ENCODE measurements at regions not wholly inside any gene's neighbourhood (a gene's known extent, or its start where the extent isn't known, plus 50 kb on each side); places are given as distances from the start of the nearest gene placed in this dataset.

DNA sequence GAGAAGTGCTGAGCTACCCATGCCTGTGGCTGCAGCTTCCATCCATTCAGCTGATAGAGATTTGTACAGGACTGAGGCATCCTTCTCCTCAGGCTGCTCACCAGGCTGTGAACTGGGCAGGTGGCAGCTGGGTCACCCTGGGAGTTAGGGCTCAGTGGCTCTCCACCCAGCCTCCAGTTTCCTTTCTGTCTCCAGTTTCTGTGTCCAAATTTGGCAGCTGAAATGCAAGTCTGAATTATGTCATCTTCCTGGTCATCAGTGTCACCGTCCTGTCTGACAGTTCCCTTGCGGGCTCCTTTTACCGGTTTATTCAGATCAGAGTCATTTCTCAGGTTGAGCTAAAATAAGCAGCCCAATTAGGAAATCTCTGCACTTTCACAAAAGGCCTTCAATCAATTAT, 93.3 kb downstream of the EDN1 start:
- Histone ChIP-seq H3K36me3 (ENCODE audit: insufficient read depth, low read length) (no peaks in the 10 kb centered on the region), H3K79me2 (ENCODE audit: control insufficient read depth, insufficient read depth, low read length, unreplicated experiment) (no peaks in the 10 kb centered on the region), H3K4me3 (ENCODE audit: low read depth, low read length) (no peak overlapping the region), H3K4me1 (ENCODE audit: control insufficient read depth, insufficient read depth, low read length, unreplicated experiment) (peaks cover 6% of the 10 kb centered on the region), H2AFZ (ENCODE audit: low read length, unreplicated experiment) (no peak overlapping the region), H3K27ac (ENCODE audit: low read depth, low read length) (no peak overlapping the region), H3K27me3 (ENCODE audit: insufficient read depth, low read length) (no peaks in the 10 kb centered on the region)

- H2AFZ ChIP-seq (ENCODE audit: low read length, unreplicated experiment) = no peak overlapping the region
- H3K79me2 ChIP-seq (ENCODE audit: control insufficient read depth, insufficient read depth, low read length, unreplicated experiment) = no peaks in the 10 kb centered on the region
Measured at GRCh38 chr6:12384357-12384912, 94.3 kb downstream of the EDN1 start.

DNA sequence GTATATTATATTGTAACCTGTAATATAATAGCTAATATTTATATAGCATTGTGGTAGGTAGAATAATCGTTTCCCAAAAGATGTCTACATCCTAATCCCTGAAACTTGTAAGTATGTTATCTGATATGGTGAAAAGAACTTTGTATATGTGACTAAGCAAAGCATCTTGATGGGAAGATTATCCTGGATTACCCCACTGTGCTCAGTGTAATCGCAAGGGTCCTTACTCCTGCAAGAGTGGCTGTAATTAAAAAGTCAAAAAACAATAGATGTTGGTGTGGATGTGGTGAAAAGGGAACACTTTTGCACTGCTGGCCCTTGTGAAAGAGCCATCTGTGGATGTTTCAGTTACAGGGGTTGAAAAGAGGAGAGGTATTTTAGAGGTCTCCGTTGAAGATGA, 95.2 kb downstream of the EDN1 start:
- H3K79me2 ChIP-seq (ENCODE audit: control insufficient read depth, insufficient read depth, low read length, unreplicated experiment) = no peaks in the 10 kb centered on the region
- H2AFZ ChIP-seq (ENCODE audit: low read length, unreplicated experiment) = no peak overlapping the region
- no peak overlapping the region for H3K27ac ChIP-seq (ENCODE audit: low read depth, low read length)
- no peaks in the 10 kb centered on the region for H3K36me3 ChIP-seq (ENCODE audit: insufficient read depth, low read length)
- no peak overlapping the region for H3K4me3 ChIP-seq (ENCODE audit: low read depth, low read length)
- no peaks in the 10 kb centered on the region for H3K27me3 ChIP-seq (ENCODE audit: insufficient read depth, low read length)
- peaks cover 6% of the 10 kb centered on the region for H3K4me1 ChIP-seq (ENCODE audit: control insufficient read depth, insufficient read depth, low read length, unreplicated experiment)

More at GRCh38 chr6:12384357-12384912, 94.3 kb downstream of the EDN1 start:
- H3K36me3 ChIP-seq (ENCODE audit: insufficient read depth, low read length) = no peaks in the 10 kb centered on the region
- H3K4me3 ChIP-seq (ENCODE audit: low read depth, low read length) = no peak overlapping the region
- peaks cover 6% of the 10 kb centered on the region for H3K4me1 ChIP-seq (ENCODE audit: control insufficient read depth, insufficient read depth, low read length, unreplicated experiment)
- H3K27me3 ChIP-seq (ENCODE audit: insufficient read depth, low read length) = no peaks in the 10 kb centered on the region
- H3K27ac ChIP-seq (ENCODE audit: low read depth, low read length) = no peak overlapping the region

- H2AFZ ChIP-seq (ENCODE audit: low read length, unreplicated experiment) = no peak overlapping the region
- H3K27ac ChIP-seq (ENCODE audit: low read depth, low read length) = no peak overlapping the region
- no peaks in the 10 kb centered on the region for H3K79me2 ChIP-seq (ENCODE audit: control insufficient read depth, insufficient read depth, low read length, unreplicated experiment)
- no peaks in the 10 kb centered on the region for H3K36me3 ChIP-seq (ENCODE audit: insufficient read depth, low read length)
- H3K4me3 ChIP-seq (ENCODE audit: low read depth, low read length) = no peak overlapping the region
- peaks cover under 1% of the 10 kb centered on the region for H3K4me1 ChIP-seq (ENCODE audit: control insufficient read depth, insufficient read depth, low read length, unreplicated experiment)
- no peaks in the 10 kb centered on the region for H3K27me3 ChIP-seq (ENCODE audit: insufficient read depth, low read length)
Measured at GRCh38 chr6:12386816-12387215, 96.7 kb downstream of the EDN1 start.

- H3K27ac ChIP-seq (ENCODE audit: low read depth, low read length) = no peak overlapping the region
Measured at GRCh38 chr6:12391472-12391871, 101.3 kb downstream of the EDN1 start.

GRCh38 chr6:12392490-12392889, 102.3 kb downstream of the EDN1 start:
- H3K27me3 ChIP-seq (ENCODE audit: insufficient read depth, low read length) = no peaks in the 10 kb centered on the region
- H3K79me2 ChIP-seq (ENCODE audit: control insufficient read depth, insufficient read depth, low read length, unreplicated experiment) = no peaks in the 10 kb centered on the region
- no peak overlapping the region for H2AFZ ChIP-seq (ENCODE audit: low read length, unreplicated experiment)
- no peaks in the 10 kb centered on the region for H3K36me3 ChIP-seq (ENCODE audit: insufficient read depth, low read length)
- no peak overlapping the region for H3K27ac ChIP-seq (ENCODE audit: low read depth, low read length)
- H3K4me3 ChIP-seq (ENCODE audit: low read depth, low read length) = no peak overlapping the region
- no peaks in the 10 kb centered on the region for H3K4me1 ChIP-seq (ENCODE audit: control insufficient read depth, insufficient read depth, low read length, unreplicated experiment)

More at GRCh38 chr6:12391472-12391871, 101.3 kb downstream of the EDN1 start:
- Histone ChIP-seq H3K4me3 (ENCODE audit: low read depth, low read length) (no peak overlapping the region), H3K4me1 (ENCODE audit: control insufficient read depth, insufficient read depth, low read length, unreplicated experiment) (no peaks in the 10 kb centered on the region), H3K79me2 (ENCODE audit: control insufficient read depth, insufficient read depth, low read length, unreplicated experiment) (no peaks in the 10 kb centered on the region), H2AFZ (ENCODE audit: low read length, unreplicated experiment) (no peak overlapping the region), H3K36me3 (ENCODE audit: insufficient read depth, low read length) (no peaks in the 10 kb centered on the region), H3K27me3 (ENCODE audit: insufficient read depth, low read length) (no peaks in the 10 kb centered on the region)

GRCh38 chr6:12393100-12393499, 102.9 kb downstream of the EDN1 start:
- no peak overlapping the region for H3K27ac ChIP-seq (ENCODE audit: low read depth, low read length)
- H3K4me3 ChIP-seq (ENCODE audit: low read depth, low read length) = no peak overlapping the region
- H2AFZ ChIP-seq (ENCODE audit: low read length, unreplicated experiment) = no peak overlapping the region

DNA sequence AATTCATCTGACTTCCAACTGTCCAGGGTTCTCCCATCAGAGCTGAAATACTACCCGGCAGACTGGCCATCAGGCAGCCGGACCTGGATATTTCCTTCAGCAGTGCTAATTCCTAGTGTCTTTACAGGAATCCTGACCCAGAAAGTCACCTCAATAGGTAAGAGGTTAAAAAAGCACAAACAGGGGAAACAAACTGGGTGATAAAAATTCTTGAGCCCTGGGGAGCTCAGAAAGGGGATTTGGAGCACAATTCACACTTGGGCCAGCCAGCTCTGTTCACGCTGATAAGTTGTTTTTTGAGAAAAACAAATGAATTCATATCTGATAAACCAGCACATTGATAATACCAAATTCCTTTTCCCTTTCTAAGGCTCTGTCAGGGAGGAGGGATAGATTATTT, 104.0 kb downstream of the EDN1 start:
- H3K4me3 ChIP-seq (ENCODE audit: low read depth, low read length) = no peak overlapping the region
- no peaks in the 10 kb centered on the region for H3K27me3 ChIP-seq (ENCODE audit: insufficient read depth, low read length)
- H2AFZ ChIP-seq (ENCODE audit: low read length, unreplicated experiment) = no peak overlapping the region
- no peaks in the 10 kb centered on the region for H3K4me1 ChIP-seq (ENCODE audit: control insufficient read depth, insufficient read depth, low read length, unreplicated experiment)
- H3K36me3 ChIP-seq (ENCODE audit: insufficient read depth, low read length) = no peaks in the 10 kb centered on the region
- no peaks in the 10 kb centered on the region for H3K79me2 ChIP-seq (ENCODE audit: control insufficient read depth, insufficient read depth, low read length, unreplicated experiment)
- no peak overlapping the region for H3K27ac ChIP-seq (ENCODE audit: low read depth, low read length)

More at GRCh38 chr6:12393100-12393499, 102.9 kb downstream of the EDN1 start:
- Histone ChIP-seq H3K79me2 (ENCODE audit: control insufficient read depth, insufficient read depth, low read length, unreplicated experiment) (no peaks in the 10 kb centered on the region), H3K27me3 (ENCODE audit: insufficient read depth, low read length) (no peaks in the 10 kb centered on the region), H3K4me1 (ENCODE audit: control insufficient read depth, insufficient read depth, low read length, unreplicated experiment) (no peaks in the 10 kb centered on the region), H3K36me3 (ENCODE audit: insufficient read depth, low read length) (no peaks in the 10 kb centered on the region)

DNA sequence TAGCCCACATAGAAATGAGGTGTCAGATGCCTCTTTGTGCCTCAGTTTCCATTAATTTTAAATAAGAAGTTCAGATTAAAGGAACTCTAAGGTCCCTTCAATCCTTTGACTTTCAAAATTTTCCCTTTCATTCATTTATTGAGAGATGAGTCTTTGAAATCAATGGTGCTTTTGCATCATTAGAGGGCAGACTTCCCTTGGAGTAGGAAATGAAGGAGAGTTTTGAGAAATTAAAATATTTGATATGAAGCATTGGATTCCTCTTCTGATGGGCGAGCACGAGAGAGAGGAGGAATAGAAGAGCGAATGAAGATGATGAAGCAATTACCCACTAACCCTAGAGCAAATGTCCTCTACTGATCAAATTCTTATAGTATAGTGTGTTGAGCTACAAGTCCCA, 105.7 kb downstream of the EDN1 start:
- no peaks in the 10 kb centered on the region for H3K79me2 ChIP-seq (ENCODE audit: control insufficient read depth, insufficient read depth, low read length, unreplicated experiment)
- no peaks in the 10 kb centered on the region for H3K4me1 ChIP-seq (ENCODE audit: control insufficient read depth, insufficient read depth, low read length, unreplicated experiment)
- no peaks in the 10 kb centered on the region for H3K36me3 ChIP-seq (ENCODE audit: insufficient read depth, low read length)
- H3K27me3 ChIP-seq (ENCODE audit: insufficient read depth, low read length) = no peaks in the 10 kb centered on the region
- no peak overlapping the region for H3K27ac ChIP-seq (ENCODE audit: low read depth, low read length)
- H2AFZ ChIP-seq (ENCODE audit: low read length, unreplicated experiment) = no peak overlapping the region
- H3K4me3 ChIP-seq (ENCODE audit: low read depth, low read length) = no peak overlapping the region

DNA sequence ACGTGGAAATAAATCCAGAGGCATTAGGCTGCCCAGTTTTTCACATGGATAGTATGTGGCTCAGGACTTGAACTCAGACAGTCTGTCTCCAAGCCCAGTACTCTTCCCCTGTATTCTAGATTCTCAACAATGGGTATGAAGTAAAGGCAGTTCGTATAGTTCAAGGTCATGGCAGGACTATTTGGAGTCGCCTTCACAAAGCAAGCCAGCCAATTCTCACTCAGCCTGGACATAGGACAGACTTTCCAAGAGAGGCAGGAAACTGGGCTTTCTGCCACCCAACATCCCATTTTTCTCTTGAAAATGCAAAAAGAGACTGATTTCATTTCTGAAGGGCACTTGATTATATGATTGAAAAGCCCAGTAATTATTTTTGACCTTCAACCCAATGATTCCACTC, 111.0 kb downstream of the EDN1 start:
- no peaks in the 10 kb centered on the region for H3K79me2 ChIP-seq (ENCODE audit: control insufficient read depth, insufficient read depth, low read length, unreplicated experiment)

GRCh38 chr6:12403201-12403826, 113.2 kb downstream of the EDN1 start:
- Histone ChIP-seq H3K27me3 (ENCODE audit: insufficient read depth, low read length) (no peaks in the 10 kb centered on the region), H3K79me2 (ENCODE audit: control insufficient read depth, insufficient read depth, low read length, unreplicated experiment) (no peaks in the 10 kb centered on the region), H3K27ac (ENCODE audit: low read depth, low read length) (peak overlapping the region; percentile 74), H2AFZ (ENCODE audit: low read length, unreplicated experiment) (peak overlapping the region; percentile 89), H3K36me3 (ENCODE audit: insufficient read depth, low read length) (no peaks in the 10 kb centered on the region), H3K4me1 (ENCODE audit: control insufficient read depth, insufficient read depth, low read length, unreplicated experiment) (peaks cover 21% of the 10 kb centered on the region), H3K4me3 (ENCODE audit: low read depth, low read length) (peak overlapping the region; percentile 61)

More for the DNA sequence above, 111.0 kb downstream of the EDN1 start:
- no peak overlapping the region for H3K27ac ChIP-seq (ENCODE audit: low read depth, low read length)
- no peak overlapping the region for H2AFZ ChIP-seq (ENCODE audit: low read length, unreplicated experiment)
- no peaks in the 10 kb centered on the region for H3K36me3 ChIP-seq (ENCODE audit: insufficient read depth, low read length)
- peaks cover 21% of the 10 kb centered on the region for H3K4me1 ChIP-seq (ENCODE audit: control insufficient read depth, insufficient read depth, low read length, unreplicated experiment)
- H3K27me3 ChIP-seq (ENCODE audit: insufficient read depth, low read length) = no peaks in the 10 kb centered on the region
- H3K4me3 ChIP-seq (ENCODE audit: low read depth, low read length) = no peak overlapping the region

Measured in ACC112 (cell line).